SK-N-SH treated with all-trans-retinoic acid at 6 μM for 48 hours (cell line): ENCODE measurements at regions not wholly inside any gene's neighbourhood (a gene's known extent, or its start where the extent isn't known, plus 50 kb on each side); places are given as distances from the start of the nearest gene placed in this dataset.

ENCODE experiments used
- ATAC-seq: fragments of 200-7000 bp; cut with Tn5 transposase; 3 replicates; pipeline ENCODE4 v1.9.1; 2020; ENCODE audit warnings: mild to moderate bottlenecking, moderate library complexity
- ARNTL ChIP-seq: fragments of 450-650 bp; formaldehyde crosslinking; IDR thresholded peaks from 2 replicates; pipeline ENCODE4 v1.5.0; 2020; ENCODE audit warnings: low read depth, mild to moderate bottlenecking, moderate library complexity, borderline replicate concordance
- BACH2 ChIP-seq: fragments of 250-450 bp; sonication (Bioruptor Pico); IDR thresholded peaks from 2 replicates; pipeline ENCODE4 v1.9.0; 2021; ENCODE audit warnings: mild to moderate bottlenecking, borderline replicate concordance
- CSDC2 ChIP-seq: fragments of 250-450 bp; sonication (Bioruptor Pico); IDR thresholded peaks from 2 replicates; pipeline ENCODE4 v1.5.0; 2020; ENCODE audit warnings: mild to moderate bottlenecking, moderate library complexity
- CSRNP3 ChIP-seq: fragments of 250-450 bp; sonication (Bioruptor Pico); IDR thresholded peaks from 2 replicates; pipeline ENCODE4 v1.5.1; 2021; ENCODE audit warnings: mild to moderate bottlenecking, moderate library complexity
- ESRRG ChIP-seq: fragments of 250-450 bp; sonication (Bioruptor Pico); IDR thresholded peaks from 2 replicates; pipeline ENCODE4 v1.6.1; 2021; ENCODE audit warnings: mild to moderate bottlenecking
- GLIS3 ChIP-seq: fragments of 250-450 bp; sonication (Bioruptor Pico); IDR thresholded peaks from 2 replicates; pipeline ENCODE4 v1.5.0; 2020; ENCODE audit warnings: mild to moderate bottlenecking, moderate library complexity
- ISL1 ChIP-seq: fragments of 250-450 bp; sonication (Bioruptor Pico); IDR thresholded peaks from 2 replicates; pipeline ENCODE4 v2.1.2; 2022; ENCODE audit warnings: mild to moderate bottlenecking, moderate library complexity
- OSR1 ChIP-seq: fragments of 250-450 bp; sonication (Bioruptor Pico); IDR thresholded peaks from 2 replicates; pipeline ENCODE4 v1.8.0; 2022; ENCODE audit warnings: moderate library complexity, mild to moderate bottlenecking, inconsistent platforms
- RARB ChIP-seq: fragments of 250-450 bp; sonication (Bioruptor Pico); IDR thresholded peaks from 2 replicates; pipeline ENCODE4 v1.8.0; 2021; ENCODE audit warnings: mild to moderate bottlenecking, moderate library complexity
- TOX ChIP-seq: fragments of 250-450 bp; sonication (Bioruptor Pico); IDR thresholded peaks from 2 replicates; pipeline ENCODE4 v1.8.0; 2021; ENCODE audit warnings: mild to moderate bottlenecking, moderate library complexity, borderline replicate concordance
- TSHZ2 ChIP-seq: fragments of 250-450 bp; sonication (Bioruptor Pico); IDR thresholded peaks from 2 replicates; pipeline ENCODE4 v1.5.0; 2020; ENCODE audit warnings: mild to moderate bottlenecking, moderate library complexity
- ZC3H10 ChIP-seq: fragments of 250-450 bp; sonication (Bioruptor Pico); IDR thresholded peaks from 2 replicates; pipeline ENCODE4 v1.5.1; 2021; ENCODE audit warnings: mild to moderate bottlenecking, moderate library complexity
- ZNF565 ChIP-seq: fragments of 450-650 bp; formaldehyde crosslinking; conservative IDR thresholded peaks from 2 replicates; pipeline ENCODE4 v1.5.0; 2020; ENCODE audit warnings: low read depth, mild to moderate bottlenecking, moderate library complexity
- ZNF70 ChIP-seq: fragments of 450-650 bp; formaldehyde crosslinking; IDR thresholded peaks from 2 replicates; pipeline ENCODE4 v1.5.0; 2020; ENCODE audit warnings: mild to moderate bottlenecking, moderate library complexity
- ZNF8 ChIP-seq: fragments of 450-650 bp; formaldehyde crosslinking; IDR thresholded peaks from 2 replicates; pipeline ENCODE4 v1.5.0; 2020; ENCODE audit warnings: mild to moderate bottlenecking, moderate library complexity

GRCh38 chr5:65087154-65087553, 318.4 kb downstream of the CWC27 start (continued):
- TF ChIP-seq CSDC2: no peak
- TF ChIP-seq ZNF8 (CRISPR knock-in tag): no peak
- no peak for TF ChIP-seq ZNF70 (CRISPR knock-in tag)
- TF ChIP-seq RARB (CRISPR knock-in tag): no peak
- TF ChIP-seq BACH2 (CRISPR knock-in tag): no peak
- TF ChIP-seq OSR1 (CRISPR knock-in tag): no peak

- no peak for TF ChIP-seq OSR1 (CRISPR knock-in tag)
- no peak for TF ChIP-seq ZC3H10
- no peak for TF ChIP-seq ISL1
- no peak for TF ChIP-seq CSRNP3
- TF ChIP-seq GLIS3 (CRISPR knock-in tag): no peak
- TF ChIP-seq ARNTL (CRISPR knock-in tag): no peak
- TF ChIP-seq CSDC2: no peak
- no peak for TF ChIP-seq ZNF565
- ATAC-seq: no peak
Measured at GRCh38 chr5:65094279-65094678, 325.5 kb downstream of the CWC27 start.

- ATAC-seq: no peak
- no peak for TF ChIP-seq ARNTL (CRISPR knock-in tag)
- no peak for TF ChIP-seq ZNF70 (CRISPR knock-in tag)
- TF ChIP-seq ISL1: no peak
- TF ChIP-seq RARB (CRISPR knock-in tag): no peak
- TF ChIP-seq ZC3H10: no peak
- no peak for TF ChIP-seq OSR1 (CRISPR knock-in tag)
- no peak for TF ChIP-seq GLIS3 (CRISPR knock-in tag)
- TF ChIP-seq TOX: no peak
- no peak for TF ChIP-seq ZNF8 (CRISPR knock-in tag)
- TF ChIP-seq ESRRG: no peak
- TF ChIP-seq BACH2 (CRISPR knock-in tag): no peak
- TF ChIP-seq TSHZ2 (CRISPR knock-in tag): no peak
Measured at GRCh38 chr5:65098393-65098792, 329.7 kb downstream of the CWC27 start.
